Activated naive CD8-positive, alpha-beta T cell (primary cell): ENCODE measurements at regions not wholly inside any gene's neighbourhood (a gene's known extent, or its start where the extent isn't known, plus 50 kb on each side); places are given as distances from the start of the nearest gene placed in this dataset.
"Not testable (repeated sequence)": the region's sequence is repeated elsewhere in the genome, so short reads cannot be mapped to it uniquely, and the experiment has no call there.

Experiments used
- H3K27ac Mint-ChIP-seq: one replicate; pipeline ENCODE4 v1.8.0; 2021; ENCODE audit warnings: mixed read lengths
- H3K27me3 Mint-ChIP-seq: one replicate; pipeline ENCODE4 v1.8.0; 2021; ENCODE audit warnings: mixed read lengths
- H3K36me3 Mint-ChIP-seq: one replicate; pipeline ENCODE4 v1.8.0; 2021; ENCODE audit warnings: mixed read lengths
- H3K4me1 Mint-ChIP-seq: one replicate; pipeline ENCODE4 v1.8.0; 2021; ENCODE audit warnings: low read depth, mixed read lengths
- H3K4me3 Mint-ChIP-seq: one replicate; pipeline ENCODE4 v1.8.0; 2021; ENCODE audit warnings: mild to moderate bottlenecking, mixed read lengths
- H3K9me3 Mint-ChIP-seq: one replicate; pipeline ENCODE4 v1.8.0; 2021; ENCODE audit warnings: low read depth, mixed read lengths

DNA sequence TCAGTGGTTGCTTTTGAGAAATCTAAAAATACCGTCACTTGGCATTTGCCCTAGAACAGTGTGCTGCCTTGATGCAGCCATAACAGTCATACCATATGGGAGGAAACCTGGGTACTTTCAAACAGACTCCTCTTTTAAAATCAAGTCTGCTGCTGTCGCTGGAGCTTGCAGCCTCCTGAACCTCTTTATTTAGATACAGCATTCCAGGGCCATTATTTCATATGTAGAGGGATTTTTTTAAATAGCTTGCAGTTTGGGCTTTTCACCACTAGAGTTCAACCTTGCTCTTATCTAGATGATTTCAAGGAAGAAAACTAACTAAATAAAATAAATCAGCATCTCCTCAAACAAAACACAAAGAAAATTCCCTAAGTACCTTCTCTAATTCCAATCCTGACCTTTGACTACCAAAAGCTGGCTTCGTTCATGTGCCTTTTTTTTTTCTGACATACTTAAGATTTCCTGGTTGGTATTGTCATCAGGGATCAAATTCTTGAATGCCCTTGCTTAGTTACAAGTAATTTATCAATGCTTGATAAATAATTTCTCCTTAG lies 111.6 kb downstream of the KBTBD8 start:
- Mint-ChIP-seq H3K36me3 (no peaks in the 10 kb centered on the region), H3K4me3 (no peak overlapping the region), H3K9me3 (no peaks in the 10 kb centered on the region), H3K27me3 (peaks cover 4% of the 10 kb centered on the region), H3K4me1 (peaks cover 5% of the 10 kb centered on the region), H3K27ac (no peak overlapping the region)

DNA sequence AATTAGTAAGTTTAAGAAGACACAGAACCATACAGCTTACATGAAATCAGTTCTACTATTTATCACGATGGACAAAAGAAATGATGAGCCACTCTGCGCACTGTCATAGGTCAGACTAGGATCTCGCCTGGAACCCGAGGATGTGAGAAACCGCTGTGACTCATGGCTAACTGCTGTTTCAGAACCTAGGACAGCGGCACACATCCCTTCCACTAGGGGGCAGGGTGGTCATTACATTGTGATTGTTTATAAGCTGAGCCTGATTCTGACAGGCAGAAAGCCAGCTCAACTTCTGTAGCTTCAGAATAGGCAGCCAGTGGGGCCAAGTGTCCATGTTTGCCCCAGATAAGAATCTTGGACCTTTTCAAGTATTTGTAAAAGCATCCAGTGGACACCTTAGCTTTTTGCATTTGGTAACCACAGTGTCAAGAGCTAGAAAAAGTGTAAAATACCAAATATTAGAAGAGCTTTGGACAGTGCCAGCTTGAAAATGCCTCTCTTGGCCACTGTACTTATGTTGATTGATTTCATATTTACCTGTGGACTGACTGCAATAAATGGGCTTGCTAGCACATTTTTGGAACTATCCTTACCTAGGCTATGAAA lies 115.8 kb downstream of the KBTBD8 start:
- H3K9me3 Mint-ChIP-seq, result no peaks in the 10 kb centered on the region
- no peaks in the 10 kb centered on the region for H3K36me3 Mint-ChIP-seq
- no peak overlapping the region for H3K4me3 Mint-ChIP-seq
- H3K27me3 Mint-ChIP-seq, result peaks cover 13% of the 10 kb centered on the region
- no peak overlapping the region for H3K27ac Mint-ChIP-seq
- peaks cover 5% of the 10 kb centered on the region for H3K4me1 Mint-ChIP-seq

- no peaks in the 10 kb centered on the region for H3K9me3 Mint-ChIP-seq
- no peak overlapping the region for H3K27ac Mint-ChIP-seq
- no peak overlapping the region for H3K4me3 Mint-ChIP-seq
- peaks cover 5% of the 10 kb centered on the region for H3K4me1 Mint-ChIP-seq
- peaks cover 14% of the 10 kb centered on the region for H3K27me3 Mint-ChIP-seq
- no peaks in the 10 kb centered on the region for H3K36me3 Mint-ChIP-seq
These were observed 120.0 kb downstream of the KBTBD8 start for GRCh38 chr3:67118122-67118521.

DNA sequence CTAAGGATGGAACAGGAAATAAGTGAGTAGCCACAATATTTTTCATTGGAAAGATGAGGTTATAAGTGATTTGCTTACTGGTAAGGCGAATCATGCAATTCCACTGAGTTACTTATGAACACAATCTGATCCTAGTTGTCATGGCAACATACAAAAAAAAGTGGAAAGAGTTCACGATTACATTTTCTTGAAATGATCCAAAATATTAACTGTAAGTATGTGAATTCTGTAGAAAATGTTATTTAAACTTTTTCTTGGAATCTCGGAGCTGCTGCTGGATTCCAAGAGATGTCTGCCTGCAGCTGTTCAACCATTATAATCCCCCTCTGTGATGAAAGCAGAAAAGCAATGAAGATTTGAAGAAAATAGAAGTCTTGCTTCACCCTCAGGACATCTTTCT lies 120.5 kb downstream of the KBTBD8 start:
- Mint-ChIP-seq H3K4me1 (peaks cover 2% of the 10 kb centered on the region), H3K27ac (no peak overlapping the region), H3K36me3 (no peaks in the 10 kb centered on the region), H3K9me3 (no peaks in the 10 kb centered on the region), H3K27me3 (peaks cover 14% of the 10 kb centered on the region), H3K4me3 (no peak overlapping the region)

DNA sequence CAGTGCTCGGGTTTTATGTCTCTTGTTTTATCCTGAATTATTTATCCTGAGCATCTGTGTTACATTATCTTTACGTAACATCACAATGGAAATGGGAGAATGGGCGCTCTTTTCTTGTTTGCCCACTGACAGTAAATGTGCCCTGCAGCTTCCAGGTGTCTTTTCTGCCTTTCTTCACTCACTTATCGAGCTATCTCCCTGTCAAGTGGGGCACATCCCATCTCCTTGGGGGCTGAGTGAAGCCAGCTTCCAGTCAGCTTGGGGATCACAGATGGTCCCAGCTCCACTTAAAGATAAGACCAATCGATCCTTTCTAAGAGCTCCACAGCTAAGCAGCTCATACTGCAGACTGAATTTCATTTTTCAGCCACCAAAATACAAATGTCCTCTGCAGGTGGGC lies 125.8 kb downstream of the KBTBD8 start:
- no peak overlapping the region for H3K27ac Mint-ChIP-seq
- H3K4me1 Mint-ChIP-seq, result no peaks in the 10 kb centered on the region
- H3K4me3 Mint-ChIP-seq, result no peak overlapping the region
- peaks cover 4% of the 10 kb centered on the region for H3K9me3 Mint-ChIP-seq
- H3K36me3 Mint-ChIP-seq, result no peaks in the 10 kb centered on the region
- H3K27me3 Mint-ChIP-seq, result peaks cover 10% of the 10 kb centered on the region

- Mint-ChIP-seq H3K27ac (no peak overlapping the region), H3K27me3 (peaks cover 11% of the 10 kb centered on the region), H3K36me3 (no peaks in the 10 kb centered on the region), H3K4me3 (no peak overlapping the region), H3K4me1 (no peaks in the 10 kb centered on the region), H3K9me3 (peaks cover 4% of the 10 kb centered on the region)
These were observed 129.1 kb downstream of the KBTBD8 start for GRCh38 chr3:67127254-67127653.

- H3K4me3 Mint-ChIP-seq, result no peak overlapping the region
- H3K4me1 Mint-ChIP-seq, result no peaks in the 10 kb centered on the region
- H3K9me3 Mint-ChIP-seq, result peaks cover 24% of the 10 kb centered on the region
- peaks cover 7% of the 10 kb centered on the region for H3K27me3 Mint-ChIP-seq
- H3K36me3 Mint-ChIP-seq, result peaks cover 14% of the 10 kb centered on the region
- H3K27ac Mint-ChIP-seq, result no peak overlapping the region
These were observed 144.3 kb downstream of the KBTBD8 start for GRCh38 chr3:67142432-67142831.

DNA sequence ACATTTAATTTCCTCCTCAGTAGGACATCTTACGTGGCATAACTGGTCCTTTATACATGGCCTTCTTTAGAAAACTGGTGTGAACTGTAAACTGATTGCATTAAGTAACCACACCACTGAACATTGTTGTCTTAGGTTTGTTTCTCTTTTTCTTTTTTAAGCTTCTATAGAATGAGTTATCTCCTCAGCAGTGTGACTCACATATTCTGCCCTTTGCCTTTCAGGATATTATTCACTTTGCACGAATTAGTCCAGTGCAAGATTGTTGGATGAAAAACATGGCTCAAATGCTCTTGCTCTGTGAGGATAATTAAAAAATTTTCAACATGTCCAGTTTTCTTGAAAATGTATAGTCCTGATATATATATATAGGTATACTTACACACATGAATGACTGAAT lies 147.6 kb downstream of the KBTBD8 start:
- H3K36me3 Mint-ChIP-seq, result peaks cover 14% of the 10 kb centered on the region
- H3K27me3 Mint-ChIP-seq, result peaks cover 7% of the 10 kb centered on the region
- peaks cover 9% of the 10 kb centered on the region for H3K9me3 Mint-ChIP-seq
- no peak overlapping the region for H3K4me3 Mint-ChIP-seq
- no peaks in the 10 kb centered on the region for H3K4me1 Mint-ChIP-seq
- H3K27ac Mint-ChIP-seq, result no peak overlapping the region

- H3K4me3 Mint-ChIP-seq, result no peak overlapping the region
- H3K9me3 Mint-ChIP-seq, result peaks cover 15% of the 10 kb centered on the region
- no peaks in the 10 kb centered on the region for H3K36me3 Mint-ChIP-seq
- H3K27me3 Mint-ChIP-seq, result peaks cover 2% of the 10 kb centered on the region
- no peak overlapping the region for H3K27ac Mint-ChIP-seq
- H3K4me1 Mint-ChIP-seq, result no peaks in the 10 kb centered on the region
These were observed 156.3 kb downstream of the KBTBD8 start for GRCh38 chr3:67154429-67154828.

- no peak overlapping the region for H3K4me3 Mint-ChIP-seq
- H3K36me3 Mint-ChIP-seq, result no peaks in the 10 kb centered on the region
- H3K27ac Mint-ChIP-seq, result no peak overlapping the region
- no peaks in the 10 kb centered on the region for H3K9me3 Mint-ChIP-seq
- no peaks in the 10 kb centered on the region for H3K4me1 Mint-ChIP-seq
- peaks cover 2% of the 10 kb centered on the region for H3K27me3 Mint-ChIP-seq
These were observed 169.4 kb downstream of the KBTBD8 start for GRCh38 chr3:67167481-67167880.

DNA sequence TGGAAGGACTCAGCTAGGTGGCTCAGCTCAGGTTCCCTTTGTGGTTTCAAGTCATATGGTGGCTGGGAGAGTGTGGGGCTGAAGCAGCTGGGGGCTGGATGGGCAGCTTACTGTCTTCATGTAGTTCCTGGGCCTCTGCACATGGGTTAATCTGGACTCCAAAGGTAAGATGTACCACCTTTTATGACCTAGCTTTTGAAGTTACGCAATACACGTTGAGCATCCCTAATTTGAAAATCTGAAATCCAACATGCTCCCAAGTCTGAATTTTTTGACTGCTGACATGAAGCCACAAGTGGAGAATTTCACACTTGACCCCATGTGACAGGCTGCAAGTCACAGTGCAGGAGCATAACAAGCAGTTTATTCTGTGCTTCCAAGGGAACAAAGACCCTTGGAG lies 173.7 kb downstream of the KBTBD8 start:
- Mint-ChIP-seq H3K4me3 (no peak overlapping the region), H3K36me3 (no peaks in the 10 kb centered on the region), H3K4me1 (no peaks in the 10 kb centered on the region), H3K9me3 (peaks cover 8% of the 10 kb centered on the region), H3K27me3 (peaks cover 3% of the 10 kb centered on the region), H3K27ac (no peak overlapping the region)

DNA sequence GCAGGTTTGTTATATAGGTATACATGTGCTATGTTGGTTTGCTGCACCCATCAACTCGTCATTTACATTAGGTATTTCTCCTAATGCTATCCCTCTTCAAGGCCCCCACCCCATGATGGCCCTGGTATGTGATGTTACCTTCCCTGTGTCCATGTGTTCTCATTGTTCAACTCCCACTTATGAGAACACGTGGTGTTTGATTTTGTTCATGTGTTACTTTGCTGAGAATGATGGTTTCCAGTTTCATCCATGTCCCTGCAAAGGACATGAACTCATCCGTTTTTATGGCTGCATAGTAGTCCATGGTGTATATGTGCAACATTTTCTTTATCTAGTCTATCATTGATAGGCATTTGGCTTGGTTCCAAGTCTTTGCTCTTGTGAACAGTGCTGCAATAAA lies 175.0 kb downstream of the KBTBD8 start:
- not testable (repeated sequence) for H3K27ac Mint-ChIP-seq, H3K4me3 Mint-ChIP-seq, H3K27me3 Mint-ChIP-seq, H3K36me3 Mint-ChIP-seq, H3K4me1 Mint-ChIP-seq
- H3K9me3 Mint-ChIP-seq, result peaks cover 14% of the 10 kb centered on the region

DNA sequence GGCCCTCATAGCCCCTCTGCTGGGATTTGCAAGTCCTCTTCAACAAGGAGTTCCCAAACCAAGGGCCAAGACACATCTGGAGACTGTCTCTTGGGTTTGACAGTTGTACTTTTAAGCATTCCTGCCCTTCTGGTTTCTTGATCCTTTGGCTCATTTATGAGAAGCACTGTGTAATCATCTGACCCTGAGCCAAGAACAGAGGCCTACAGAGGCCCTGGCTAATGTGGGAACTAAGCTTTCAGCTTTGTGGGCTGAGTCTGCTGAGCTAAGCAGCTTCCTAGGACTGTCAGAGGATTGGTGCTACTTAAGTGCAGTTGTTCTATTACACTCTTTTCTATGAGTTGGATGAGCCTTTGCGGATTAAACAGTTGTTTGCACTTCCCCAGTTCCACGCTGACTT lies 178.3 kb downstream of the KBTBD8 start:
- H3K9me3 Mint-ChIP-seq, result peaks cover 14% of the 10 kb centered on the region
- H3K27ac Mint-ChIP-seq, result no peak overlapping the region
- no peak overlapping the region for H3K4me3 Mint-ChIP-seq
- no peaks in the 10 kb centered on the region for H3K4me1 Mint-ChIP-seq
- H3K36me3 Mint-ChIP-seq, result peaks cover 2% of the 10 kb centered on the region
- peaks cover 1% of the 10 kb centered on the region for H3K27me3 Mint-ChIP-seq

DNA sequence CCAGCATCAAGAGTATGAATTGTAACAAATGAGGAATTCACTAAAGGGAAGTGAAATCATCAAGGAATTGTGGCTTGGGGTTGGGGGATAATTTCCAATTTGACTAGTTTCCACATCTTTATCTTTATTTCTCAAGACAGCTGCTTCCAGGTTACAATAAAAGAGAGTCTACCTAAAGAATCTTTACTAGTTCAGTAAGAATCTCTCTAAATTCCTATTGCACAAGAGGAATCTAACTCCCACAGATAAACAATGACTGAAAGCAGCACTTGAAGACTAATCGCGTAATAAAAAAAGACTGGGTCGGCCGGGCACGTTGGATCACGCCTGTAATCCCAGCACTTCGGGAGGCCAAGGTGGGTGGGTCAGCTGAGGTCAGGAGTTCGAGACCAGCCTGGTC lies 194.4 kb downstream of the KBTBD8 start:
- no peak overlapping the region for H3K4me3 Mint-ChIP-seq
- H3K36me3 Mint-ChIP-seq, result no peaks in the 10 kb centered on the region
- H3K9me3 Mint-ChIP-seq, result no peaks in the 10 kb centered on the region
- H3K4me1 Mint-ChIP-seq, result no peaks in the 10 kb centered on the region
- no peak overlapping the region for H3K27ac Mint-ChIP-seq
- H3K27me3 Mint-ChIP-seq, result no peaks in the 10 kb centered on the region

DNA sequence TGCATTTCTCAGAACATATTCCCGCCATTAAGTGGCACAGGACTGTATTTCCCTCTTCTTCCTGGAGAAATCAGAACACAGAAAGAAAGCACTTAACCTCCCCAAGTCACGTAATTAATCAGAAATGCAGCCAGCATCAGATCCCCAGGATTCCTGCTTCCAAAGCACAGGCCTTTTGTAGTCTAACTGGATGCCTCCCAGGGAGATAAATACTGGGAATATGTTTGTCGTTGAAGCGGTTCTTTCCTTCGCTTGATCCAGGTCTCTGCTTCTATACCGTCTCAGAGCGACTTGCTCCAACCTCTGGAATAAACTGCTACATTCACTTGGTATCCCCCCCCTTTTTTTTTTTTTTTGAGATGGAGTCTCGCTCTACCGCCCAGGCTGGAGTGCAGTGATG lies 198.6 kb downstream of the KBTBD8 start:
- Mint-ChIP-seq H3K4me3 (no peak overlapping the region), H3K27ac (no peak overlapping the region), H3K27me3 (no peaks in the 10 kb centered on the region), H3K9me3 (no peaks in the 10 kb centered on the region), H3K36me3 (no peaks in the 10 kb centered on the region), H3K4me1 (no peaks in the 10 kb centered on the region)

- no peaks in the 10 kb centered on the region for H3K36me3 Mint-ChIP-seq
- no peaks in the 10 kb centered on the region for H3K4me1 Mint-ChIP-seq
- H3K4me3 Mint-ChIP-seq, result no peak overlapping the region
- H3K9me3 Mint-ChIP-seq, result no peaks in the 10 kb centered on the region
- H3K27me3 Mint-ChIP-seq, result no peaks in the 10 kb centered on the region
- H3K27ac Mint-ChIP-seq, result no peak overlapping the region
These were observed 200.3 kb downstream of the KBTBD8 start for GRCh38 chr3:67198374-67198773.
